ENCODE measurements at regions not wholly inside any gene's neighbourhood (a gene's known extent, or its start where the extent isn't known, plus 50 kb on each side); places are given as distances from the start of the nearest gene placed in this dataset.

GRCh38 chr13:37490176-37490779 lies 108.3 kb downstream of the POSTN start:
- no peaks in the 10 kb centered on the region for H3K9me3 ChIP-seq (ENCODE audit: control insufficient read depth, low read depth, low read length)
- no peak overlapping the region for H3K4me3 ChIP-seq (ENCODE audit: low read length)
- H3K27me3 ChIP-seq (ENCODE audit: control insufficient read depth, insufficient read depth, low read length) = no peaks in the 10 kb centered on the region
- WGBS (ENCODE audit: insufficient coverage, low lambda C conversion rate) = 93% methylated on average over 3 of the region's 5 CpGs
- no peaks in the 10 kb centered on the region for H3K36me3 ChIP-seq (ENCODE audit: control insufficient read depth, insufficient read depth, low read length)
- no peak overlapping the region for H3K27ac ChIP-seq (ENCODE audit: low read length)
- no peaks in the 10 kb centered on the region for H3K4me1 ChIP-seq (ENCODE audit: control insufficient read depth, insufficient read depth, low read length)
- no peak for DNase-seq

- H3K36me3 ChIP-seq (ENCODE audit: control insufficient read depth, insufficient read depth, low read length) = no peaks in the 10 kb centered on the region
- no peak overlapping the region for H3K4me3 ChIP-seq (ENCODE audit: low read length)
- H3K27me3 ChIP-seq (ENCODE audit: control insufficient read depth, insufficient read depth, low read length) = no peaks in the 10 kb centered on the region
- no peaks in the 10 kb centered on the region for H3K4me1 ChIP-seq (ENCODE audit: control insufficient read depth, insufficient read depth, low read length)
- no peak overlapping the region for H3K27ac ChIP-seq (ENCODE audit: low read length)
- no peaks in the 10 kb centered on the region for H3K9me3 ChIP-seq (ENCODE audit: control insufficient read depth, low read depth, low read length)
- DNase-seq = no peak
Measured at GRCh38 chr13:37488726-37489125, 109.8 kb downstream of the POSTN start.

GRCh38 chr13:37486171-37486681 lies 112.3 kb downstream of the POSTN start:
- H3K27ac ChIP-seq (ENCODE audit: low read length) = no peak overlapping the region
- no peaks in the 10 kb centered on the region for H3K4me1 ChIP-seq (ENCODE audit: control insufficient read depth, insufficient read depth, low read length)
- no peaks in the 10 kb centered on the region for H3K36me3 ChIP-seq (ENCODE audit: control insufficient read depth, insufficient read depth, low read length)
- DNase-seq = no peak
- H3K27me3 ChIP-seq (ENCODE audit: control insufficient read depth, insufficient read depth, low read length) = no peaks in the 10 kb centered on the region
- no peaks in the 10 kb centered on the region for H3K9me3 ChIP-seq (ENCODE audit: control insufficient read depth, low read depth, low read length)
- 85% methylated on average over 5 of the region's 7 CpGs for WGBS (ENCODE audit: insufficient coverage, low lambda C conversion rate)
- H3K4me3 ChIP-seq (ENCODE audit: low read length) = no peak overlapping the region

GRCh38 chr13:37485756-37486155 lies 112.8 kb downstream of the POSTN start:
- DNase-seq = no peak
- H3K4me3 ChIP-seq (ENCODE audit: low read length) = no peak overlapping the region
- no peaks in the 10 kb centered on the region for H3K27me3 ChIP-seq (ENCODE audit: control insufficient read depth, insufficient read depth, low read length)
- H3K9me3 ChIP-seq (ENCODE audit: control insufficient read depth, low read depth, low read length) = no peaks in the 10 kb centered on the region
- H3K36me3 ChIP-seq (ENCODE audit: control insufficient read depth, insufficient read depth, low read length) = no peaks in the 10 kb centered on the region
- H3K4me1 ChIP-seq (ENCODE audit: control insufficient read depth, insufficient read depth, low read length) = no peaks in the 10 kb centered on the region
- no peak overlapping the region for H3K27ac ChIP-seq (ENCODE audit: low read length)

- Histone ChIP-seq H3K4me3 (ENCODE audit: low read length) (no peak overlapping the region), H3K36me3 (ENCODE audit: control insufficient read depth, insufficient read depth, low read length) (no peaks in the 10 kb centered on the region), H3K27ac (ENCODE audit: low read length) (no peak overlapping the region), H3K27me3 (ENCODE audit: control insufficient read depth, insufficient read depth, low read length) (no peaks in the 10 kb centered on the region), H3K9me3 (ENCODE audit: control insufficient read depth, low read depth, low read length) (no peaks in the 10 kb centered on the region), H3K4me1 (ENCODE audit: control insufficient read depth, insufficient read depth, low read length) (no peaks in the 10 kb centered on the region)
- no peak for DNase-seq
- no CpG with 5 or more reads among the region's 2 CpGs for WGBS (ENCODE audit: insufficient coverage, low lambda C conversion rate)
Measured at GRCh38 chr13:37484056-37484455, 114.5 kb downstream of the POSTN start.

GRCh38 chr13:37482331-37482730 lies 116.2 kb downstream of the POSTN start:
- no peak for DNase-seq
- H3K36me3 ChIP-seq (ENCODE audit: control insufficient read depth, insufficient read depth, low read length) = no peaks in the 10 kb centered on the region
- H3K9me3 ChIP-seq (ENCODE audit: control insufficient read depth, low read depth, low read length) = no peaks in the 10 kb centered on the region
- no peak overlapping the region for H3K27ac ChIP-seq (ENCODE audit: low read length)
- no peaks in the 10 kb centered on the region for H3K27me3 ChIP-seq (ENCODE audit: control insufficient read depth, insufficient read depth, low read length)
- 93% methylated on average over 2 of the region's 2 CpGs for WGBS (ENCODE audit: insufficient coverage, low lambda C conversion rate)
- no peaks in the 10 kb centered on the region for H3K4me1 ChIP-seq (ENCODE audit: control insufficient read depth, insufficient read depth, low read length)
- H3K4me3 ChIP-seq (ENCODE audit: low read length) = no peak overlapping the region

- H3K4me1 ChIP-seq (ENCODE audit: control insufficient read depth, insufficient read depth, low read length) = no peaks in the 10 kb centered on the region
- 75% methylated on average over 1 of the region's 1 CpG for WGBS (ENCODE audit: insufficient coverage, low lambda C conversion rate)
- no peak overlapping the region for H3K4me3 ChIP-seq (ENCODE audit: low read length)
- no peaks in the 10 kb centered on the region for H3K27me3 ChIP-seq (ENCODE audit: control insufficient read depth, insufficient read depth, low read length)
- H3K9me3 ChIP-seq (ENCODE audit: control insufficient read depth, low read depth, low read length) = no peaks in the 10 kb centered on the region
- no peak overlapping the region for H3K27ac ChIP-seq (ENCODE audit: low read length)
- H3K36me3 ChIP-seq (ENCODE audit: control insufficient read depth, insufficient read depth, low read length) = no peaks in the 10 kb centered on the region
- DNase-seq = no peak
Measured at GRCh38 chr13:37481885-37482227, 116.7 kb downstream of the POSTN start.

- no peaks in the 10 kb centered on the region for H3K4me1 ChIP-seq (ENCODE audit: control insufficient read depth, insufficient read depth, low read length)
- DNase-seq = no peak
Measured at GRCh38 chr13:37481011-37481884, 117.3 kb downstream of the POSTN start.

GRCh38 chr13:37479916-37480315 lies 118.7 kb downstream of the POSTN start:
- no peak overlapping the region for H3K27ac ChIP-seq (ENCODE audit: low read length)
- no peak for DNase-seq
- H3K4me1 ChIP-seq (ENCODE audit: control insufficient read depth, insufficient read depth, low read length) = no peaks in the 10 kb centered on the region
- no peak overlapping the region for H3K4me3 ChIP-seq (ENCODE audit: low read length)
- no peaks in the 10 kb centered on the region for H3K9me3 ChIP-seq (ENCODE audit: control insufficient read depth, low read depth, low read length)
- H3K36me3 ChIP-seq (ENCODE audit: control insufficient read depth, insufficient read depth, low read length) = no peaks in the 10 kb centered on the region
- no peaks in the 10 kb centered on the region for H3K27me3 ChIP-seq (ENCODE audit: control insufficient read depth, insufficient read depth, low read length)
- 60% methylated on average over 1 of the region's 1 CpG for WGBS (ENCODE audit: insufficient coverage, low lambda C conversion rate)

More at GRCh38 chr13:37481011-37481884, 117.3 kb downstream of the POSTN start:
- 88% methylated on average over 1 of the region's 7 CpGs for WGBS (ENCODE audit: insufficient coverage, low lambda C conversion rate)
- no peaks in the 10 kb centered on the region for H3K27me3 ChIP-seq (ENCODE audit: control insufficient read depth, insufficient read depth, low read length)
- no peak overlapping the region for H3K4me3 ChIP-seq (ENCODE audit: low read length)
- no peaks in the 10 kb centered on the region for H3K36me3 ChIP-seq (ENCODE audit: control insufficient read depth, insufficient read depth, low read length)
- H3K9me3 ChIP-seq (ENCODE audit: control insufficient read depth, low read depth, low read length) = no peaks in the 10 kb centered on the region
- H3K27ac ChIP-seq (ENCODE audit: low read length) = no peak overlapping the region

- Histone ChIP-seq H3K36me3 (ENCODE audit: control insufficient read depth, insufficient read depth, low read length) (no peaks in the 10 kb centered on the region), H3K4me1 (ENCODE audit: control insufficient read depth, insufficient read depth, low read length) (no peaks in the 10 kb centered on the region), H3K27me3 (ENCODE audit: control insufficient read depth, insufficient read depth, low read length) (no peaks in the 10 kb centered on the region), H3K4me3 (ENCODE audit: low read length) (no peak overlapping the region), H3K9me3 (ENCODE audit: control insufficient read depth, low read depth, low read length) (no peaks in the 10 kb centered on the region), H3K27ac (ENCODE audit: low read length) (no peak overlapping the region)
- no peak for DNase-seq
- WGBS (ENCODE audit: insufficient coverage, low lambda C conversion rate) = no CpG with 5 or more reads among the region's 4 CpGs
Measured at GRCh38 chr13:37476874-37477273, 121.7 kb downstream of the POSTN start.

GRCh38 chr13:37475966-37476365 lies 122.6 kb downstream of the POSTN start:
- Histone ChIP-seq H3K9me3 (ENCODE audit: control insufficient read depth, low read depth, low read length) (no peaks in the 10 kb centered on the region), H3K36me3 (ENCODE audit: control insufficient read depth, insufficient read depth, low read length) (no peaks in the 10 kb centered on the region), H3K27me3 (ENCODE audit: control insufficient read depth, insufficient read depth, low read length) (no peaks in the 10 kb centered on the region), H3K4me1 (ENCODE audit: control insufficient read depth, insufficient read depth, low read length) (no peaks in the 10 kb centered on the region), H3K4me3 (ENCODE audit: low read length) (no peak overlapping the region), H3K27ac (ENCODE audit: low read length) (no peak overlapping the region)
- no peak for DNase-seq
- 86% methylated on average over 1 of the region's 1 CpG for WGBS (ENCODE audit: insufficient coverage, low lambda C conversion rate)
